OCI-LY1 (cell line): ENCODE measurements at regions not wholly inside any gene's neighbourhood (a gene's known extent, or its start where the extent isn't known, plus 50 kb on each side); places are given as distances from the start of the nearest gene placed in this dataset.

Experiments
- H2AFZ ChIP-seq: fragments of 200-600 bp; sonication (generic), shearing (Covaris generic); 2 replicates; pipeline ENCODE4 v1.6.0; 2014; ENCODE audit warnings: antibody characterized with exemption, mild to moderate bottlenecking, low read length
- H3F3A ChIP-seq: fragments of 200-600 bp; sonication (generic), shearing (Covaris generic); 2 replicates; pipeline ENCODE4 v1.6.0; 2014; ENCODE audit warnings: mild to moderate bottlenecking, antibody characterized with exemption, low read length, moderate library complexity; ENCODE audit not compliant: insufficient read depth
- H3K27ac ChIP-seq: fragments of 200-600 bp; sonication (generic); 2 replicates; pipeline ENCODE4 v1.5.1; 2014; ENCODE audit warnings: low read length, mixed run types, mild to moderate bottlenecking, low read depth; ENCODE audit not compliant: poor library complexity, severe bottlenecking
- H3K27me3 ChIP-seq: fragments of 200-600 bp; sonication (generic); 2 replicates; pipeline ENCODE4 v1.6.0; 2014; ENCODE audit warnings: antibody characterized with exemption, mild to moderate bottlenecking, low read length, moderate library complexity; ENCODE audit not compliant: insufficient read depth
- H3K36me3 ChIP-seq: fragments of 200-600 bp; sonication (generic); 2 replicates; pipeline ENCODE4 v1.6.1; 2014; ENCODE audit warnings: mild to moderate bottlenecking, antibody characterized with exemption, low read length, moderate library complexity, mixed read lengths; ENCODE audit not compliant: insufficient read depth
- H3K4me1 ChIP-seq: fragments of 200-600 bp; sonication (generic); 2 replicates; pipeline ENCODE4 v1.5.1; 2014; ENCODE audit warnings: mild to moderate bottlenecking, low read length, moderate library complexity; ENCODE audit not compliant: insufficient read depth, severe bottlenecking
- H3K4me2 ChIP-seq: fragments of 200-600 bp; sonication (generic), shearing (Covaris generic); 2 replicates; pipeline ENCODE4 v1.6.1; 2014; ENCODE audit warnings: low read length
- H3K4me3 ChIP-seq: fragments of 200-600 bp; sonication (generic); 2 replicates; pipeline ENCODE4 v1.5.1; 2014; ENCODE audit warnings: low read length, low read depth, mild to moderate bottlenecking, mixed read lengths; ENCODE audit not compliant: poor library complexity, severe bottlenecking
- H3K79me2 ChIP-seq: fragments of 200-600 bp; shearing (Covaris generic); 2 replicates; pipeline ENCODE4 v1.6.1; 2016; ENCODE audit warnings: mixed run types, low read length, mixed read lengths; ENCODE audit not compliant: insufficient read depth
- H3K9ac ChIP-seq: fragments of 200-600 bp; sonication (generic), shearing (Covaris generic); 2 replicates; pipeline ENCODE4 v1.6.1; 2014; ENCODE audit warnings: mild to moderate bottlenecking, low read length, mixed read lengths
- H3K9me2 ChIP-seq: fragments of 200-600 bp; sonication (generic), shearing (Covaris generic); 2 replicates; pipeline ENCODE4 v1.6.1; 2014; ENCODE audit warnings: low read depth, mild to moderate bottlenecking, low read length, mixed read lengths
- H3K9me3 ChIP-seq: fragments of 200-600 bp; shearing (Covaris generic); 2 replicates; pipeline ENCODE4 v1.6.1; 2014; ENCODE audit warnings: low read length, mixed read lengths
- H4K20me1 ChIP-seq: fragments of 200-600 bp; sonication (generic), shearing (Covaris generic); 2 replicates; pipeline ENCODE4 v1.6.0; 2016; ENCODE audit warnings: mild to moderate bottlenecking, low read length; ENCODE audit not compliant: insufficient read depth
- EZH2 ChIP-seq: fragments of 200-600 bp; sonication (generic), shearing (Covaris generic); IDR thresholded peaks from 2 replicates; pipeline ENCODE4 v1.8.0; 2017; ENCODE audit warnings: borderline replicate concordance, mixed run types, mild to moderate bottlenecking, antibody characterized with exemption, low read length, moderate library complexity, mixed read lengths
- TF ChIP-seq, protein P1 (sequence below): fragments of 200-600 bp; sonication (generic), shearing (Covaris generic); IDR thresholded peaks from 2 replicates; pipeline ENCODE4 v1.5.1; 2017; ENCODE audit warnings: mild to moderate bottlenecking, antibody characterized with exemption, low read length, moderate library complexity, mixed read lengths

DNA sequence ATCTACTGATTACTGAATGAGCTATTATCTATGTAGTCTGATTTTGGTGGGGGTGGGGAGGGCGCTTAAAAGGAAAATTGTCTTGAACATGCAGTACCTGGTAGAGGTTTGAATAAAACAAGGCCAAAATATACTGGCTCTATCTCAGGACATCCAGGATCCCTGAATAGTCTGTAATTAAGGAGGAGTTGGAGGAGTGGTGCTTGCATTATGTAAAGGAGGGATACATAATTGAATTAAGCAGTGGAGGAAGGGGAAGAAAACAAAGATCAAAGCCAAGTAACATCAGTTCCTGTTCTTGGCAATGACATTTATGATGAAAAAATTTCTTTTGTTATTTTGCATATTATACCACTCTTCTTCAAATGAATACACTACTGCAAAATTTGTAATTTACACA is 539.4 kb upstream of the ZEB2 start:
- Histone ChIP-seq H3K4me1 (peaks cover 11% of the 10 kb centered on the region), H3K4me3 (no peak overlapping the region), H3K79me2 (no peaks in the 10 kb centered on the region), H3K9me2 (no peaks in the 10 kb centered on the region), H3F3A (no peaks in the 10 kb centered on the region), H3K9ac (no peak overlapping the region), H2AFZ (peak overlapping the region; percentile 74; the same call in 1 of the 2 replicates), H3K27ac (no peak overlapping the region), H3K9me3 (0 out of 2 replicates have a peak, but pooled peaks cover 3% of the 10 kb centered on the region), H3K27me3 (no peaks in the 10 kb centered on the region), H3K36me3 (no peaks in the 10 kb centered on the region), H3K4me2 (no peak overlapping the region), H4K20me1 (no peaks in the 10 kb centered on the region)
- TF ChIP-seq, protein P1, sequence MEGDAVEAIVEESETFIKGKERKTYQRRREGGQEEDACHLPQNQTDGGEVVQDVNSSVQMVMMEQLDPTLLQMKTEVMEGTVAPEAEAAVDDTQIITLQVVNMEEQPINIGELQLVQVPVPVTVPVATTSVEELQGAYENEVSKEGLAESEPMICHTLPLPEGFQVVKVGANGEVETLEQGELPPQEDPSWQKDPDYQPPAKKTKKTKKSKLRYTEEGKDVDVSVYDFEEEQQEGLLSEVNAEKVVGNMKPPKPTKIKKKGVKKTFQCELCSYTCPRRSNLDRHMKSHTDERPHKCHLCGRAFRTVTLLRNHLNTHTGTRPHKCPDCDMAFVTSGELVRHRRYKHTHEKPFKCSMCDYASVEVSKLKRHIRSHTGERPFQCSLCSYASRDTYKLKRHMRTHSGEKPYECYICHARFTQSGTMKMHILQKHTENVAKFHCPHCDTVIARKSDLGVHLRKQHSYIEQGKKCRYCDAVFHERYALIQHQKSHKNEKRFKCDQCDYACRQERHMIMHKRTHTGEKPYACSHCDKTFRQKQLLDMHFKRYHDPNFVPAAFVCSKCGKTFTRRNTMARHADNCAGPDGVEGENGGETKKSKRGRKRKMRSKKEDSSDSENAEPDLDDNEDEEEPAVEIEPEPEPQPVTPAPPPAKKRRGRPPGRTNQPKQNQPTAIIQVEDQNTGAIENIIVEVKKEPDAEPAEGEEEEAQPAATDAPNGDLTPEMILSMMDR = no peak
- no peak for TF ChIP-seq EZH2

DNA sequence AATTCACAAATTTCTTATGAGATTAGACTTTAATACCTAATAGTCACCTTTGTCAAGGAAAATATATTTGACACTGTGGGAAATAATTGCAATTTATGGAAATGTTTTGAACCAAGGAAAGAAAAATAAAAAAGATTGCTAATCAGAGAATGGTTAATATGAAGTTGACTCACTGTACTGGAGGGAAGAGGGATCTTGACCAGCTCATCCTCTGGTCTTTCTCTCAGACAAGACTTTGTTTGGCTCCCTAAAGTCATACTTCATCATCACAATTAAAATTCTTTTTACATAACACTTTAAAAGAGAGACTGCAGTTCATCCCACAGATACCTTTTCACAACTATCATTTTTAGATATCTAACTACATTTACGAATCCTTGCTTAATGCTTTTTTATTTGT is 538.5 kb upstream of the ZEB2 start:
- Histone ChIP-seq H3K4me2 (no peak overlapping the region), H3F3A (no peaks in the 10 kb centered on the region), H3K79me2 (no peaks in the 10 kb centered on the region), H3K9me2 (no peaks in the 10 kb centered on the region), H3K9ac (no peak overlapping the region), H3K27ac (no peak overlapping the region), H3K4me1 (peaks cover 11% of the 10 kb centered on the region), H3K27me3 (no peaks in the 10 kb centered on the region), H3K4me3 (no peak overlapping the region), H3K9me3 (0 out of 2 replicates have a peak, but pooled peaks cover 3% of the 10 kb centered on the region), H3K36me3 (no peaks in the 10 kb centered on the region), H2AFZ (no peak overlapping the region), H4K20me1 (no peaks in the 10 kb centered on the region)
- TF ChIP-seq, protein P1 = no peak
- TF ChIP-seq EZH2 = no peak

DNA sequence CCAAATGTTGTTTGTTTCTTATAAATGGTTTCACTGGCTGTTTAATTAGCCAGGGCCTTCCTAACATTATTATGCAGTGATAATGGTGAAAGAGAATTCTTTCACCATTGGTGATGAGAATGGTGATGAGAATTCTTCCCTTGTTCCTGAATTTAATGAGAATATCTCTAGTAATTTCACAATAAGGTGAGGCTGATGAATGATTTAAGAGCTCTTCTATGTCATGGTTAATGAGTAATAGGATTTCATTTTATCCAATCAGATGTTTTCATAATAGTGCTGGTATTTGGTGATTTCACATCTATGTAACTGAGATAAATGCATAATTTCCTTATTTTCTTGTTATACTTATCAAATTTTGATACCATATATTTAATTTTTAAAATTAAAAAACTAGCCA is 535.7 kb upstream of the ZEB2 start:
- Histone ChIP-seq H3K27ac (no peak overlapping the region), H3K4me2 (no peak overlapping the region), H3K9me3 (peaks cover 3% of the 10 kb centered on the region; the same call in 1 of the 2 replicates), H3K36me3 (no peaks in the 10 kb centered on the region), H3K27me3 (no peaks in the 10 kb centered on the region), H3F3A (no peaks in the 10 kb centered on the region), H3K9ac (no peak overlapping the region), H2AFZ (no peak overlapping the region), H3K4me3 (no peak overlapping the region), H3K9me2 (no peaks in the 10 kb centered on the region), H4K20me1 (no peaks in the 10 kb centered on the region), H3K4me1 (peaks cover 11% of the 10 kb centered on the region), H3K79me2 (no peaks in the 10 kb centered on the region)
- no peak for TF ChIP-seq EZH2

DNA sequence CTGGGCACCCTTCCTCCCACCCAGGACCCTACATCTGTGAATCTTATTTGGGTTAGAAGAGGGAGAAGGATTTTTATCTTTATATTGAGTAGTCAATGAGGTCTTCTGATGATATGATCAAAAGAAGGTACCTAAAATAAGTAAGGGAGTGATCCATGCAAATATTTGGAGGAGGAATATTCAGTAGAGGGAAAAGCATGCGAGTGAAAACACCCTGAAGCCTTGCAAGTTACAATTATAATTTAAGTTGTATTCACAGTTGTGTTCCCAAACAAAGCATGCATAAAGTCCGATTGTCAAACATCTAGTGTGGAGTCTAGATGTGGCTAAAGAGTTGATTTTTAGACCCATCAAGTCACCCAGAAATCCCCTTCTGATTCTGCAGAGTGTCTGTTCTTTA is 530.2 kb upstream of the ZEB2 start:
- Histone ChIP-seq H3F3A (no peaks in the 10 kb centered on the region), H3K4me1 (no peaks in the 10 kb centered on the region), H3K9me2 (no peaks in the 10 kb centered on the region), H3K9me3 (no peaks in the 10 kb centered on the region; the same call in 1 of the 2 replicates), H3K4me3 (no peak overlapping the region), H3K27me3 (no peaks in the 10 kb centered on the region), H3K79me2 (no peaks in the 10 kb centered on the region), H3K4me2 (no peak overlapping the region), H3K9ac (no peak overlapping the region), H4K20me1 (no peaks in the 10 kb centered on the region), H2AFZ (no peak overlapping the region), H3K27ac (no peak overlapping the region), H3K36me3 (no peaks in the 10 kb centered on the region)
- TF ChIP-seq, protein P1 = no peak
- TF ChIP-seq EZH2 = no peak
